GM21717 (cell line): ENCODE measurements at regions not wholly inside any gene's neighbourhood (a gene's known extent, or its start where the extent isn't known, plus 50 kb on each side); places are given as distances from the start of the nearest gene placed in this dataset.

ENCODE experiments used
- ATAC-seq: cut with Tn5 transposase; IDR thresholded peaks from one replicate; pipeline ENCODE4 v1.9.1; 2021; ENCODE audit warnings: mild to moderate bottlenecking, moderate library complexity; ENCODE audit not compliant: unreplicated experiment

DNA sequence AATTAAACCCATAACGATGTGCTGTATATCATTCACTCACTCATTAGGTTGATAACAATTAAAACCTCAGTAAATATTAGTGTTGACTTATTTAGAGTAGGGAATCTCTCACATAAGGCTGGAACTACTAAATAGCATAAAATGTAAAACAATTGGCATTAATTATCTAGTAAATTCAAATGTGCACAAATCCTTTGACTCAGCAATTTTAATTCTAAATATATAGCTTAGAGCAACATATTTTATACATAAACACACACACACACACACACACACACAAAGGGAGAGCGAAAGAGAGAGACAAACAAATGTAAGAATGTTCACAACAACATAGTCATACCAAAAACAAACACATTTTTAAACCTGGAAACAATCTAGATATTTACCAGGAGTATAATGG lies 443.1 kb upstream of the KCNH7 start:
- no peak for ATAC-seq

DNA sequence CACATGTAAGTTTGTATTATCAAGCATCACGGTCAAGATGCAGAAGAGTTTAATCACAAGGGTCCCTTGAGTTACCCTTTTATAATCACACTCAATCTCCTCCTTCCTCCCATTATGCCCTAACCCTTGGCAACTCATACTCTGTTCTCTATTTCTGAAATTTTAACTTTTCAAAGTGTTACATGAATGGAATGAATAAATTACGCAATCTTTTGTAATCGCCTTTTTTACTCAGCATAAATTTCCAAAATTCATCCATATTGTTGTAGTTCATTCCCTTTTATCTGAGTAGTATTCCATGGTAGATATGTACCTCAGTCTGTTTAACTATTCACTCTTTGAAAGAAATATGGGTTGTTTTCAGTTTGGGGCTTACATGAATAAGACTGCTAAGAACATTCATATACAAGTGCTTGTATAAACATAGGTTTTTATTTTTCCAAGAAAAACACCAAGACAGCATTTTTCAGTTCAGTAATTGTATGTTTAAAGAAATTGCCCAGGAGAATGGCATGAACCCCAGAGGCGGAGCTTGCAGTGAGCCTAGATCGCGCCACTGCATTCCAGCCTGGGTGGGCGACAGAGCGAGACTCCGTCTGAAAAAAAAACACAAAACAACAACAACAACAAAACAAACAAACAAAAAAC lies 430.9 kb upstream of the KCNH7 start:
- no peak for ATAC-seq

DNA sequence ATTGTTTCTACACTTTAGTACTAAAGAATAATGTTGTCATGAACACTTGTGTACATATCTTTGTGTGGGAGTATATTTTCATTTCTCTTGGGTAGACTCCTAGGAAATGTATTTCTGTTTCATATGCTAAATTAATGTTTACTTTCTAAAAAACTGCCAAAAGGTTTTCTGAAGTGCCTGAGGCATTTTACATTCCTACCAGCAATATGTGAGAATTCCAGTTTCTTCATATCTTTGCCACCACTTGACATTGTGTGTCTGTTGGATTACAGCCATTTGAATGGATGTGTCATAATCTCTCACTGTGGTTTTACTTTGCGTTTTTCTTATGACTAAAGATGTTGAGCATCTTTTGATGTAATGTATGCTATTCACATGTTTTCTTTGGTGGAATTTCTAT lies 428.2 kb upstream of the KCNH7 start:
- no peak for ATAC-seq

DNA sequence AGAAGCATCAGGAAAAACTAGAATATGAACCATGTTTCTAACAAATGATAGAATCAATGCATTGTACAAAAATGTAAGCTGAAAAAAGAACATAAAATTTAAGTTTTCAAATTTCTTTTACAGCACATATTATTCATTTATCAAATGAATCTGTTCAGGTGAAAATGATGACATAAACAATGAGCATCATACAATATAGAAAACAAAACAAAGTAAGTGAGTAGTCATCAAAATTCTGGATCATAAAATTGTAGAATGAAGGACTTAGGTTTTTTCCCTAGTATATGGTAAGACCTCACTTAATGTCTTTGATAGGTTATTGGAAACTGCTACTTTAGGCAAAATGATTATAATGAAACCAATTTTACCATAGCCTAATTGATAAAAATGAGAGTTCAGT lies 427.0 kb upstream of the KCNH7 start:
- no peak for ATAC-seq

DNA sequence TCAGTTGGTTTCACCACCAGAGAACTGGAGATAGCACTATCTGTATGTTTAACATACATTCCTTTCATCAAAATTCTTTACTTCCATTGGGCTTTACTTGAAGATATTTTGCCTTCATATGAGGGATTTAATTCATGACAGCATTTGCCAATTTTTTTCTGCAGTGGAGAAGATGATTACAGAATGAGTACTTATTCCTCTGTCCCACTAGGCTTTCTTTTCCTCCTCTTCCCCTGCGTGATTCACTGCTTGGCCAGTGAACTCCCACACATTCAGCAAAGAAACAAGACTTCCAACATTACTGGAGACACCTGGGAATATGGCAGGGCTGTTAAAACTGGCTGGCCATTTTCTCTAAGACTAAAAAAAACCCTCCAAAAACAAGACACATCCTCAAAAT lies 425.8 kb upstream of the KCNH7 start:
- ATAC-seq = no peak

DNA sequence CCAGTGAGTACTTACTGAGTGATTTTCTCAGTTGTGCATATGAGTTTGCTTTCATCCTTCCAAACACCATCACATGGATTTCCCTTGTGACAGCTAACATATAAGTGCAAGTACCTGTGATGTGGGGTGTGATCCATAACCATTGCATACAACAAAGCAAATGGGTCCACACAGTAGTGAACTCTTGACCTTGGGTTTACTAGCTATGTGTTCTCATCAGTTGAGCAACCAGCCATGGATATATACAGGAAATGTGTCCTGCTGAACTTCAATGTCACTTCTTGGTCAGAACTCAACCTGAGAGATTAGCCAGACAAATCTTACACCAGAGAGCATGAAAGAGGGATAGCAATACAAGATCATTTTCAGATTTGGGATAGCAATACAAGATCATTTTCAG lies 420.9 kb upstream of the KCNH7 start:
- ATAC-seq = no peak

DNA sequence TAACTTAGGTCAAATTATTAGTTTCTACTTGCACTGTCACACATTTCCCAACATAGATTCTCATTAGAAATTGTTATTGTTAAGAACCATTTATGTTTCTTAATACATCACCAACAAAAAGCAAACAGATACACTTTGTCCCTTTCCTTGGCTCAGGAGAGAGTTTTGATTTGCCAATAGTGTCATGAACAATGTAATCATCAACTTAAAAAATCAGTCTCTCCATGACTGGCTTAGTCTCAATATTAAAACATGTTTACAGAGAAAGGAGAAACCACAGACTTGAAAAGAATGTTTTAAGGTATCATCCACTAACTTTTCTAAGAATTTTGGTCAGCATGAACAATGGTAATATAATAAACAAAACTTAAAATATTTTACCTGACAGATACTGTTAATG lies 416.5 kb upstream of the KCNH7 start:
- no peak for ATAC-seq

DNA sequence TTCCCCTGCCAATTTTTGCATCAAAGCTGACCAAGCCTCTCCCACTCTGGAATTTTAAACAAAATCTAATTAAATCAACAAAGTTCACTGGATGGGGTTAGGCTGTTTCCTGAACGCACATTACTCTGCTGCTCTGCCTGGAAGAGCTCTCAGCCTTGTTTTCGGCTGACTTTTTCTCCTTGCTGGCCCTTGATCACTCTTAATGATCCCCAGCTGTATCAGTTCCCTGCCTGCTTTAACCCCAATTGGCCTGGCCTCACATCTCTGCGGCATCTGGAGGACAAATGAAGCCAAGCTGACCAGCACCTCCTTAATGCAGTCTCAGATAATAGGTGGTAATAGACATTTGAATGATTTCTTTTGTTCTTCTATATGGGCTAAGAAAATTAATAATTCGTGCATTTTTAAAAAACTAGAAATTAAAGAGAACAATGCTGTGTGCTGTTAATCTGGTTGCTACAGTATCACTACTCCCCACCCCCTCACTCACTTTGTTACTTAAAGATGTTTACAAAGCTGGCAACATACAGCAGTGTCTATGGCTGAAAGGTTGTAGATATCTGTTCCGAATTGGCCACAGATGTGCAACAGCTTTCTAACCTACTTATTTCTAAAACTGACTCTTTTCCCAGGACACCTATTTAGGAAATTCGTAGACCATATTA lies 415.2 kb upstream of the KCNH7 start:
- ATAC-seq = no peak

DNA sequence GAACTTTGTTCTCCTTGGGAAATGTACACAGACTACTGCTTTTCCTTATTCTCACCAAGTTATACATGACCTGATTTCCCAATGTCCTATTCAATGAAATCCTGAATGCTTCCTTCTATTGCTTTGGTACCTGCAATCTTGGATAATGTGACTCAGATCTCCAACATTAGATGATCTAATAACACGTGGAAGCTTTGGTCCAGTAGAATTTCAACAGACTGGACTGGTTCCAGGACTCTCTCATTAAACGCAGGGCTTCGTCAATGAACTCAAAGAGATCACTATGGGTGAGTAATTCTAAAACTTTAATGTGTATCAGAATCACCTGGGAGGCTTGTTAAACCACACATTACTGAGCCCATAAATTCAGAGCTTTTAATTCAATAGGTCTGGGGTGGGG lies 413.6 kb upstream of the KCNH7 start:
- ATAC-seq = no peak

DNA sequence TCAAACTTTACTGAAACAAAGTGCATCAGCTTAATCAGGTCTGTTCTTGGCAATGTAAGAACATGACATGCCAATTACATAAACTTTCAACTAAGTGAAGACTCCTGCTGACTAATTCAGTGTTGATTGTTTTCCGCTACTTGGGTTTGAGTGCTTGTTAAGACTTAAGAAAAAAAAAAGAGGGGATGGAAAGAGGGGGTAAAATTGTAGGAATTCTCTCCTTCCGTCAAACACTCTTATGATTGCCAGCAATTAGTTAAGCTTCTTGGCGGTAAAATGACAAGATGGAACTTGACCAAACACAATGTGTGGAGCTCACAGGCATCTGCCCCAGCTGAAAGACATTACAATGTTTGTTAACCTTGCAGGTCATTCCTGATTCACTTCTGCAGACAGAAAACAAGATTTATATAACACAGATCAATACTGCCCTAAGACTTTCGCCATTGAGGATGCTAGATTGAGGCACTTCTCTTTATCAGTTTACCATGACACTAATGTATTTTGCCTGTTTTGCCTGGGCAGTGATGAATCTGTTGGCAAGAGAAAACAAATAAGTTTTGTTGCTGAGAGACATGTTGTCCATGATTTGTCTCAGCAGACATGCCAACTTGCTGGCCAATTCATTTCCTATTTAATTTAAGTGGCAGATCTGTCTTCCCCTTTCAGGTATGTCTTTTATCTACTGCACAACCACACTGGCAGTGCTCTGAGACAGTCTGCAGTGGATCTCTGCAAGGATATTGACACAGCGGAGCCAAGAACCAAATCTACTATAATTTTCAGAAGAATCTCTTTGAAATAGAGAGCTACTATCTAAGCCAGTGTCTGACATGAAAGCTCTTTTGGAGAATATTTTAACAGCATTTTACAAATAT lies 410.0 kb upstream of the KCNH7 start:
- no peak for ATAC-seq

DNA sequence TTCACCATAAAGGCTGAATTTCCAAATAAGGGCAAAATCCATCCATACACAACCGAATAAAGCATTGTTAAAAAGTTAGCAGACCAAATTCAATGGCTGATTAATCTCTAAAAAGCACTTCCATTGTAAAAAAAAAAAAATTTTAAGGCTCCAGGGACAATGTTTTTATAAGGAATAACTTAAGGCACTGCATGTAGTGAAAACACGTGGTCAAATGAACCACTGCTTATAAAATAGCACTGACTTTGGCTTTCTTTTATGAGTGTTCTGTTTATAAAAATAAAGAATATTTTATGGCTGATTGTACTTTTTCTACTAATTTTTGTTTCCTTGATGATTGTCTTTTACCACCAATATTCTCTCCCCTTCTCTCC lies 409.3 kb upstream of the KCNH7 start:
- no peak for ATAC-seq

DNA sequence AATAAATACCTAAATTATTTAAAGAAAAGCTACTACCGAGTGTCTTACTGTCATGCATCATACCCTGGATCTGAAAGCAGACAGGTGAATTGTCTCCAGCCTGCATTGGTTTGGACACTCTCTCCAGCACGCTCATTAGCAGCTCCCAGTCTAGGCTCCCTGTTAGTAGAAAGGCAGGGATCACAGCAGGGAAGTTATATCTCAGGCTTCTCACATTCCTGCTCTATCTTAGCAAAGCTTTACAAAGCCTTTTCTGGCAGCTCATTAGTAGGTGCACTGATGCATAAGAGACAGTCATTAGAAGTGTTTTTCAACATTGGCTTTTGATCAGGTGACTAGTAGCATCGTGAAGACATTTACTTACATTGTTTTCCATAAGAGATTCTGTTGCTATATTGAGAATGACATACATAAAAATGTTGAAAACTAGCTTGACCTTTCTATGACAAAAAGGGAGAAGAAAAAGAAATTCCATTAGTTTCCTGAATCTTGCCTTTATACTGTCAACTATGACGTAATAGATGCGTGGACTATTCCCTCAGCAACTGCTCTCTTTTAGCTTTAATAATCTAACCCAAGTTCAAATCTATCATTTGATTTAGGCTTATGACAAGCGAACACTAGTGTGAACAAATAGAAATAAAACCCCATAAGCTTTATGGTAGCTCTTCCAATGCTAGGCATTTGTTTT lies 408.7 kb upstream of the KCNH7 start:
- ATAC-seq = no peak

DNA sequence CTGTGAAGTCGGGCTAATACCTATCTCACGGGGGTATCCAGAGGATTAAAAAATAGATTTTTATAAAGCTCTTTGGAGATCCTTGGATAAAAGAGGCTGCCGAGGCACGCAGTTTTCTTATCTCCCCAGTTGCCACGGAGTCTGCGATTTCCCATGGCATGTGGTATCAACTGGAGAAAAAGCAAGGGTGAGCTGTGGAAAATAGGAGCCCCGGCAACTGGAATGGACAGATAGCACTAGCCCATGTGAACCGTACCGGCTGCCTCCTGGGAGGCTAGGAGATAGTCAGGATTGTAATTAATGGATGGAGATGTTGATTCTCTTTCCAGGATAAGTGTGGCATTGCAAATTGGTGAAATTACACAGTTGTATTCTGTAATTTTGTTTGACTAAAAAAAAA lies 407.6 kb upstream of the KCNH7 start:
- no peak for ATAC-seq

DNA sequence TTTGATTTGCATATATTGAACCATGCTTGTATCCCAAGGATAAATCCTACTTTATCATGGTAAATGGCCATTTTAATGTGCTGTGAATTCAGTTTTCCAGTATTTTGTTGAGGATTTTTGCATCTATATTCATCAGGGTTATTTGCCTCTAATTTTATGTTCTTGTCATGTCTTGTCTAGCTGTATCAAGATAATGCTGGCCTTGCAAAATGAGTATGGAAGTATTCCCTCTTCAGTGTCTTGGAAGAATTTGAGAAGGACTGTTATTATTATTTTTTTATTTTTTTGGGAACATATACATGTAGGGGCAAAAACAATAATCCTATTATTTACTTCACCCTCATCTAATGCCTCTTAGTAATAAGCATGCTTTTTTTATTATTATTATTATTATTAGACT lies 398.0 kb upstream of the KCNH7 start:
- no peak for ATAC-seq

DNA sequence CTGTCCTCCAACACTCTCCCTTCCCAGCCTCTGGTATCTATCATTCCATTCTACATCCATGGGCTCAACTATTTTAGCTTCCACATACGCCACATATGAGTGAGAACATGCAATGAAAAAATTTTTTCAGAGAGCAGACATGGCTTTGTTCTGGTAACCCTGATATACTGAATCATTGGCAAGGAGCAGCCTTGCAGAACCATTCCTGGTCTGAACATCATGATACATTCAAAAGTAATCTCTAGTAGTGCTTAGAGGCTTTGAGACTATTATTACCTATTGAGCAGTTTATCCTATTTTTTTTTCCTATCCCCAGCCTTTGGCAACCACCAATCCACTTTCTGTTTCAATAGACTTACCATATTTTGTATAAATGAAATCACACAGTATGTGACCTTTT lies 393.1 kb upstream of the KCNH7 start:
- ATAC-seq = no peak

DNA sequence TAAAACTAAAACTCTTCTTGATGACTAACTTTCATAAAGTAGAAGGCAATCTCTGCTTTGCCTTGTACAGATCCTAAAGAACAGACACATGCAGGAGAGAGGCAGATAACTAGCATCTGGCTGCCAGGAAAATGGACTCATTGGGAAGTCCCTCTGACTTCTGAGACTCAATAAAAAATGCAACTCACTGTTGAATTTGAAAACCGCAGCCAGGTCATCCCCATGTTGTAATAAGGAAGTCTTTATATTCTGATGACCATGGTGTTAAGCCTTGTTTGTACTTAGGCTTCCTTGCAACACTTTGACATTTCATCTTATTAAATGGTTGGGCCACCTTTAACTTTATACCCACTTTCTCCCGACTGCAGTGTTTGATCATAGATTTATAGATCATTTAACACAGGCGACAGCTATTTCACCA lies 375.1 kb upstream of the KCNH7 start:
- ATAC-seq = no peak

DNA sequence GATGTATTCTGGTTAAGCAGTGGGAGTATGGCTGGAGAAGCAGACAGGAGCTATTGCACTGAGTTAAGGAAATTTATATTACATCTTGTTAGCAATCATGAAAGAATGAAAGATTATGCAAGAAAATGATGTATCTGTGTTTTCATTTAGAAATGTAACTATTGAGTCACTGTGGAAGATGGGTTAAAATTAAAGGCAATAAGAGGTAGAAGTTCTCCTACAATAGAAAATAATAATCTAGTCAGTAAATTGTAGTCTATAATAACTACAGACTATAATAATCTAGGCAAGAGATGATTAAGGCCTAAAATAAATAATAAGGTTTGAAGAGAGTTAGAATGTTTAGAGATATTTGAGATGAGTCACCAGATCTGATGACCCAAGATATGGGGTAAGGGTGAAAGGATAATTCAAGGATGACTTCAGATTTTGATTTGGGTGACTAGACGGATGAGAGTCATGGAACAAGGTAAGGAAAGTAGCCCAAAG lies 371.9 kb upstream of the KCNH7 start:
- ATAC-seq = no peak

DNA sequence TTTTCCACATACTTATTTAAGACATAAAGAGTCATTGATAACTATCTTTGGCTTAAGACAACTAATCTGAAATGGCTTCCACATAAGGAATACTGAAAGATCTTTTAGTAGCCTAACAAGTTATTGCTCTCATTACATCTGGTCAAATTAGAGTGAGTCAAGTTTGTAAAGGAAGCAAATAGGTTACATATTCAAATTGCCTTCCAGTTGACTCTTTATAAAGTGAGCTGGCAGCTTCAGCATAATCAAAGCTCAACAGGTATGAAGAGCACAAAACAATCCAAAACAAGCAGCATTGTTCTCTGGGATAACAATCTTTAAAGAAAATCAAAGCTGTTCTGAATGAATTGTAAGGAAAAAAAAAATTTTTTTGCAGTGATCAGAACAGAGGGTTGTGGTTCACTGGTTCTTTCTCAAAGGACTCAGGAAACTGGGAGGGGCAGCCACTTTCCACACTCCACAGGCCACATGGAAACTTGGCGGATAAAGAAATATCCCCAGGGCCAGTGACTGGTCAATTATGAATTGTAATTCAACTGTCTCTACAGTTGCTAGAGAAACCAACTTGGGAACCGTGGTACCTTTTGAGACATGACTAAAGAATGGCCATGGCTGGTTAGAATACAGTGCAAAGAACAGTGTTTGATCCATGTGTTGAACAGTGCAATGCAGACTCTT lies 369.3 kb upstream of the KCNH7 start:
- no peak for ATAC-seq

DNA sequence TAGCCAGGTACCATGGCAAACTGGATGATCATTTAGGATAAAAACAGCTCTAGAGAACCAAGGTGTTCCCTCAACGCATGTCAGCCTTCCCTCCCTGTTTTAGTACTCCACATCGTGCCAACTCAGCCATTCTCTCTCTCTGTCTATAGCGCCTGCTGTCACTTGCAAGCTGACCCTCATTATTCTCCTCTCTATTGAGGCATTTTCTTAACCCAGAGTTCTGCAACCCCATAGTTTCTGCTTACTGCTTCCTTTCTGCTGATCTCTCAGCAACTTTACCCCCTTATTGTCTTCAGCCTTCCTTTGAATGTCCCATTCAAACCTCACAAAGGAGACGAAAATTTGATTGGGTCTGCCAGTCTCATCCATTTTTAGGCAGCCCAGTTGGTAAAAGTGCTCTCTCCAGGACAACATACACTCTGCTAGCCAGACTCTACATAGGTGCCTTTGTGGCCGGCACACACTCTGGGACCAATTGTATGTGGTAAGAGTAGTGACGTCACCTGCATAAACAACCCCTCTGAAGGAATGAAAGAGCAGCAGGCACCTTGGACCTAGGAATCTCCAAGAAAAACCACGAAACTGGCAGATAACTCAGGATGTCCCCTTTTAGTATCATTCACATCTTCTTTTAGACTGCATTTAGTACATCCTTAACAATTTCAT lies 367.2 kb upstream of the KCNH7 start:
- no peak for ATAC-seq

DNA sequence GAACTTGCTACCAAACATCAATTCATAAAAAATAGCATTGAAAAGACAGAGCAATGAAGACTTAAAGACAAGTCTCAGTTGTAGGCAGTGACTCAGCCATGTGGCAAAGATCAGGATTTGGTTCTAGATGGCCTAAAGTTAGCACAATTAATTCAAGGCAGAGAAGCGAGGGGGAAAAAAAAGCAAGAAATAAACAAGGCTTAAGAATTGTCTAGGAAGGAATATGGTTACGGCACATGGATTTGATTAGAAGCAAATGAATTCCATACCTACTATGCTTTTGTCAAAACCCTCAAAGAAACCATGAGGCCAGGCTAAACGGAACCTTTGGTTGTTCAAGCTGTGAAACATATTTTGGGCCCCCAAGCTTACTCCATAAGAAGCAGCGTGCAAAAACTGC lies 362.2 kb upstream of the KCNH7 start:
- ATAC-seq = no peak
